Peyer's patch (tissue), 4 donors: ENCODE measurements at regions not wholly inside any gene's neighbourhood (a gene's known extent, or its start where the extent isn't known, plus 50 kb on each side); places are given as distances from the start of the nearest gene placed in this dataset.

Source experiments
- CTCF ChIP-seq, 6 experiments: fragments of 450-650 bp in 4 of 6; fragments of 200-600 bp in 2 of 6; sonication (generic) in 1 of 6; IDR thresholded peaks; one replicate each; pipeline ENCODE4 v1.5.1; 2017 to 2019; ENCODE audit warnings: antibody characterized with exemption in 6 of 6, mild to moderate bottlenecking in 3 of 6, moderate library complexity in 1 of 6
- POLR2A ChIP-seq, 2 donors: fragments of 450-650 bp; IDR thresholded peaks; one replicate each; pipeline ENCODE4 v1.5.1; 2017; ENCODE audit warnings: antibody characterized with exemption in 2 of 2, mild to moderate bottlenecking in 2 of 2, moderate library complexity in 2 of 2

GRCh38 chr11:28675183-28675582 lies 567.0 kb downstream of the METTL15 start:
- TF ChIP-seq POLR2A (IDR thresholded peaks at IDR 0.05) = no peak
- no peak for TF ChIP-seq CTCF (IDR thresholded peaks at IDR 0.05)
